PC-3 (cell line): ENCODE measurements at regions not wholly inside any gene's neighbourhood (a gene's known extent, or its start where the extent isn't known, plus 50 kb on each side); places are given as distances from the start of the nearest gene placed in this dataset.
A peak's percentile ranks its signal among the peaks of the same experiment; 100 is the strongest.

Experiments used
- ATAC-seq: fragments of 200-7000 bp; cut with Tn5 transposase; 2 replicates; pipeline ENCODE4 v1.9.1; 2020; ENCODE audit warnings: mild to moderate bottlenecking, moderate library complexity
- BruUV-seq: library from RNA; stranded (reverse); fragments of 400-500 nt; replicated peaks from 2 replicates; lab custom pipeline; 2021; lab: Mats Ljungman, UMichigan
- CTCF ChIA-PET: fragments of 300-600 bp; sonication (Branson Sonifier 250); formaldehyde crosslinking; loops from one replicate; lab custom pipeline; 2022; ENCODE audit warnings: antibody characterized with exemption; lab: Charles Lee
- POLR2A ChIA-PET: fragments of 300-600 bp; sonication (Branson Sonifier 250); formaldehyde crosslinking; loops from one replicate; lab custom pipeline; 2022; ENCODE audit warnings: antibody characterized with exemption; ENCODE audit not compliant: unreplicated experiment; lab: Charles Lee
- DNase-seq: peaks from one replicate; pipeline ENCODE4 v3.0.0-alpha.2; 2015
- H2AFZ ChIP-seq: fragments of 300-600 bp; sonication (generic); 2 replicates; pipeline ENCODE4 v1.6.0; 2016; ENCODE audit warnings: antibody characterized with exemption, low read length
- H3F3A ChIP-seq: fragments of 300-600 bp; sonication (generic); one replicate; pipeline ENCODE4 v1.6.0; 2017; ENCODE audit warnings: antibody characterized with exemption, low read length, control low read depth, mild to moderate bottlenecking; ENCODE audit not compliant: unreplicated experiment
- H3K27ac ChIP-seq: fragments of 300-600 bp; sonication (generic); 2 replicates; pipeline ENCODE4 v1.5.1; 2016; ENCODE audit warnings: mild to moderate bottlenecking, low read length
- H3K27me3 ChIP-seq: fragments of 300-600 bp; sonication (generic); 2 replicates; pipeline ENCODE4 v1.6.1; 2016; ENCODE audit warnings: low read length, mixed read lengths
- H3K36me3 ChIP-seq: fragments of 300-600 bp; sonication (generic); 2 replicates; pipeline ENCODE4 v1.6.1; 2016; ENCODE audit warnings: low read depth, mixed run types, low read length, mixed read lengths
- H3K4me1 ChIP-seq: fragments of 300-600 bp; sonication (generic); 2 replicates; pipeline ENCODE4 v1.5.1; 2016; ENCODE audit warnings: low read length; ENCODE audit not compliant: insufficient read depth
- H3K4me2 ChIP-seq: fragments of 300-600 bp; sonication (generic); 2 replicates; pipeline ENCODE4 v1.6.0; 2016; ENCODE audit warnings: low read length
- H3K4me3 ChIP-seq: fragments of 300-600 bp; sonication (generic); 2 replicates; pipeline ENCODE4 v1.5.1; 2016; ENCODE audit warnings: mild to moderate bottlenecking, low read length, mixed read lengths
- H3K79me2 ChIP-seq: fragments of 300-600 bp; sonication (generic); 2 replicates; pipeline ENCODE4 v1.6.1; 2017; ENCODE audit warnings: low read length, mixed read lengths
- H3K9ac ChIP-seq: fragments of 300-600 bp; sonication (generic); 2 replicates; pipeline ENCODE4 v1.6.0; 2016; ENCODE audit warnings: mild to moderate bottlenecking, low read length
- H3K9me2 ChIP-seq: fragments of 300-600 bp; sonication (generic); replicated peaks from 2 replicates; pipeline ENCODE4 v1.6.1; 2016; ENCODE audit warnings: mixed run types, low read length, mixed read lengths
- H3K9me3 ChIP-seq: fragments of 300-600 bp; sonication (generic); 2 replicates; pipeline ENCODE4 v1.6.1; 2016; ENCODE audit warnings: low read length, mixed read lengths
- H4K20me1 ChIP-seq: fragments of 300-600 bp; sonication (generic); 2 replicates; pipeline ENCODE4 v1.6.1; 2016; ENCODE audit warnings: low read length, mixed read lengths
- EZH2 ChIP-seq: fragments of 300-600 bp; sonication (generic); IDR thresholded peaks from one replicate; pipeline ENCODE4 v1.6.1; 2017; ENCODE audit warnings: antibody characterized with exemption, mild to moderate bottlenecking, low read length; ENCODE audit not compliant: unreplicated experiment
- EZH2phosphoT487 ChIP-seq: fragments of 300-600 bp; sonication (generic); IDR thresholded peaks from 2 replicates; pipeline ENCODE4 v1.6.1; 2018; ENCODE audit warnings: mild to moderate bottlenecking, antibody characterized with exemption, low read length, borderline replicate concordance
- intact Hi-C: fragments of 100-400 bp; cut with micrococcal nuclease; formaldehyde crosslinking; loops from 2 replicates; pipeline ENCODE4 v1.9.0; 2023
- TF ChIP-seq, protein P1 (sequence below): fragments of 300-600 bp; sonication (generic); conservative IDR thresholded peaks from 2 replicates; pipeline ENCODE4 v1.5.1; 2017; ENCODE audit warnings: antibody characterized with exemption, low read depth, mild to moderate bottlenecking, low read length

DNA sequence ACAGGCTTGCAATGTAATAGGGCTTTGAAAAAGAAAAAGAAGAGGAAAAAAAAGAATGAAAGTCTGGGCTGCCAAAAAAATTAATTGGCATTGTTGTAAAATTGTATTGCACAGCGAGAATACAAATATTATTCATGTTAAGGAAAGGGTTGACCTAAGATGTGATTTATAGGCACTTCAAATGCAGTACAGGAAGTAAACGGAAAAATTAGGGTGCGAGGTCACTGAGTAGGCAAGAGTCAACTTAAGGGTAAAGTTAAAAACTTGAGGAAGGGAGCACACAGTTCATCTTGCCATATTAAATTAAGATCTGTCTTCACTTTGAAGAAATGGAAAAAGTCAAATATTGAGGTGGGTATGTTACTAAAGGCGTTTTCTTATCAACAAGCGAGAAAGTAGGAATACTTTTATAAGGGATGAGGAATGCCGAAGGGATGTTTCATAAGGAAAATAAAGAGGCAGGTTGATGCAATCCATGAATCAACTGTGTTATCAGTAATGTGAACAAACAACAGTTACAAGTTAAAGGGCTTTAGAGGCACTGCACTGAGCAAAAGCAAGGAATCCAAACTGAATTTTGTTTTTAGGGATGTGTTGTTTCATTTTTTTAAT, 123.0 kb downstream of the WT1 start:
- peak; percentile 72 for ATAC-seq
- no peaks in the 10 kb centered on the region for H3K27me3 ChIP-seq
- H3K9me2 ChIP-seq: no peaks in the 10 kb centered on the region
- peak overlapping the region; percentile 65 for H2AFZ ChIP-seq
- no peaks in the 10 kb centered on the region for H3K79me2 ChIP-seq
- POLR2A ChIA-PET: interaction anchor here (0.5 to 0.6 kb wide), 2 partner anchors 410 to 444 kb away, joined by 3 to 11 read pairs; no protein-coding TSS in a partner anchor
- peaks cover 34% of the 10 kb centered on the region for H3K4me1 ChIP-seq
- H4K20me1 ChIP-seq: no peaks in the 10 kb centered on the region
- H3K4me2 ChIP-seq: peak overlapping the region; percentile 80
- no TSS peak for BruUV-seq
- CTCF ChIA-PET: interaction anchor here (0.6 to 1.0 kb wide), 2 partner anchors 12 to 539 kb away, joined by 5 to 7 read pairs; no protein-coding TSS in a partner anchor
- no peaks in the 10 kb centered on the region for H3K36me3 ChIP-seq
- H3K4me3 ChIP-seq: peak overlapping the region; percentile 57
- intact Hi-C loops: no loop called here
- no peaks in the 10 kb centered on the region for H3K9me3 ChIP-seq
- DNase-seq: peak; percentile 77
- H3F3A ChIP-seq: peaks cover 3% of the 10 kb centered on the region
- TF ChIP-seq EZH2: no peak
- TF ChIP-seq, protein P1, sequence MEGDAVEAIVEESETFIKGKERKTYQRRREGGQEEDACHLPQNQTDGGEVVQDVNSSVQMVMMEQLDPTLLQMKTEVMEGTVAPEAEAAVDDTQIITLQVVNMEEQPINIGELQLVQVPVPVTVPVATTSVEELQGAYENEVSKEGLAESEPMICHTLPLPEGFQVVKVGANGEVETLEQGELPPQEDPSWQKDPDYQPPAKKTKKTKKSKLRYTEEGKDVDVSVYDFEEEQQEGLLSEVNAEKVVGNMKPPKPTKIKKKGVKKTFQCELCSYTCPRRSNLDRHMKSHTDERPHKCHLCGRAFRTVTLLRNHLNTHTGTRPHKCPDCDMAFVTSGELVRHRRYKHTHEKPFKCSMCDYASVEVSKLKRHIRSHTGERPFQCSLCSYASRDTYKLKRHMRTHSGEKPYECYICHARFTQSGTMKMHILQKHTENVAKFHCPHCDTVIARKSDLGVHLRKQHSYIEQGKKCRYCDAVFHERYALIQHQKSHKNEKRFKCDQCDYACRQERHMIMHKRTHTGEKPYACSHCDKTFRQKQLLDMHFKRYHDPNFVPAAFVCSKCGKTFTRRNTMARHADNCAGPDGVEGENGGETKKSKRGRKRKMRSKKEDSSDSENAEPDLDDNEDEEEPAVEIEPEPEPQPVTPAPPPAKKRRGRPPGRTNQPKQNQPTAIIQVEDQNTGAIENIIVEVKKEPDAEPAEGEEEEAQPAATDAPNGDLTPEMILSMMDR: no peak
- TF ChIP-seq EZH2phosphoT487: no peak
- H3K27ac ChIP-seq: peak overlapping the region; percentile 75
- 0 out of 2 replicates have a peak overlapping the region, but pooled peaks have one; percentile 27 for H3K9ac ChIP-seq

DNA sequence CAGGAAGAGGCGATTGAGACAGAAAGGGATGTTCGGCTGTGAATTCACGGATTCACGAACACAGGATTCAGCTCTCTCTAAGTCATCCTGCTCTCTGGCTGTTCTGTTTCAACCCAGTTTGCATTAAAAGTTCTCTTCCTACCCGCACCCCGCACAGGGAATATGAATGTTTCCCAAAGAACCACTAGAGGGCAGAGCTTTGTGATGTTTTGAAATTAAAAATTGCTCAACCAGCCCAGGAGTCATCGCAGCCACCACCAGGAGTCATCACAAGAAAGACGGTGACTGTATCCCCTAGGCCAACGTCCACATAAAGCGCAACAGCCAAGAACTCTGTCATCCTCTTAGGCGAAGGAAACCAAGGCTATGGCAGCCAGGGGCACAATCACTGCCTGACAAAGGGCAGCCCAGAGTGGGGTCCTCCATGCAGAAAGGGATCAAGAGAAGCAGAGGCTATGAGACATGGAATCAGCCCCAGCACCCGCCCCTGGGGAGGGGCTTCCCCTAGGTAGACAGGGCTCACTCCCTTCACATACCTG, 122.4 kb downstream of the WT1 start:
- peak overlapping the region; percentile 57 for H3K4me3 ChIP-seq
- ChIA-PET CTCF (interaction anchor here (1.0 kb wide), 1 partner anchor 11 kb away, joined by 7 read pairs; no protein-coding TSS in a partner anchor), POLR2A (interaction anchor here (0.5 to 0.6 kb wide), 2 partner anchors 409 to 444 kb away, joined by 3 to 11 read pairs; no protein-coding TSS in a partner anchor)
- no peaks in the 10 kb centered on the region for H3K27me3 ChIP-seq
- intact Hi-C loops: no loop called here
- peak overlapping the region; percentile 65 for H2AFZ ChIP-seq
- H3K4me2 ChIP-seq: peak overlapping the region; percentile 80
- peak overlapping the region; percentile 75 for H3K27ac ChIP-seq
- no peaks in the 10 kb centered on the region for H3K9me3 ChIP-seq
- TSS peak; percentile 90 for BruUV-seq
- H3K36me3 ChIP-seq: no peaks in the 10 kb centered on the region
- TF ChIP-seq EZH2phosphoT487: no peak
- TF ChIP-seq, protein P1: peak; percentile 90
- H3F3A ChIP-seq: peaks cover 3% of the 10 kb centered on the region
- no peaks in the 10 kb centered on the region for H3K9me2 ChIP-seq
- 0 out of 2 replicates have a peak overlapping the region, but pooled peaks have one; percentile 27 for H3K9ac ChIP-seq
- H3K79me2 ChIP-seq: no peaks in the 10 kb centered on the region
- peaks cover 34% of the 10 kb centered on the region for H3K4me1 ChIP-seq
- DNase-seq (peak; percentile 83), ATAC-seq (peak; percentile 80)
- no peaks in the 10 kb centered on the region for H4K20me1 ChIP-seq
